ENCODE measurements at regions not wholly inside any gene's neighbourhood (a gene's known extent, or its start where the extent isn't known, plus 50 kb on each side); places are given as distances from the start of the nearest gene placed in this dataset.

DNA sequence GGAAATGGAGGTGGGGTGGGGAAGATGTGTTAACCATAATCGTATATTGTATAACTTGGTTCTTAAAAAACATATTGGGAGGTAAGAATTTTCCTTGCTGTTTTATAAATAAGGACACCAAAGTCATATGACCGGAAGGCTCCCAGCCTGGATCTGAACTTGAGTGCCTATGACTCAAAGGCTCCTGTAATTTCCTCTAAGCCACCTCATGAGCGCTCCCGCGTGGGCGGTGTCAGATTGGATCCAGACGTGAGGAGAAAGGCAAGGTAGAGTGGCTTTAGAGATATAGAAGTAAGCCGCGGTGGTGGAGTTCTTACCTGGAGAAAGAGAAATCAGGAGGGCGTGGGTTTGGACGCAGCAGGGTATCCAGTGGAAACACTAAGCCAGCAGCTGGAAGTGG is 196.2 kb upstream of the NLRP1 start:
- Histone ChIP-seq H3K4me1 (no peaks in the 10 kb centered on the region), H3K4me3 (ENCODE audit: low read depth, low read length) (no peak overlapping the region), H3K9me3 (no peaks in the 10 kb centered on the region), H3K36me3 (no peaks in the 10 kb centered on the region), H3K27me3 (no peaks in the 10 kb centered on the region)
- no peak for DNase-seq
- TF ChIP-seq, protein P1, sequence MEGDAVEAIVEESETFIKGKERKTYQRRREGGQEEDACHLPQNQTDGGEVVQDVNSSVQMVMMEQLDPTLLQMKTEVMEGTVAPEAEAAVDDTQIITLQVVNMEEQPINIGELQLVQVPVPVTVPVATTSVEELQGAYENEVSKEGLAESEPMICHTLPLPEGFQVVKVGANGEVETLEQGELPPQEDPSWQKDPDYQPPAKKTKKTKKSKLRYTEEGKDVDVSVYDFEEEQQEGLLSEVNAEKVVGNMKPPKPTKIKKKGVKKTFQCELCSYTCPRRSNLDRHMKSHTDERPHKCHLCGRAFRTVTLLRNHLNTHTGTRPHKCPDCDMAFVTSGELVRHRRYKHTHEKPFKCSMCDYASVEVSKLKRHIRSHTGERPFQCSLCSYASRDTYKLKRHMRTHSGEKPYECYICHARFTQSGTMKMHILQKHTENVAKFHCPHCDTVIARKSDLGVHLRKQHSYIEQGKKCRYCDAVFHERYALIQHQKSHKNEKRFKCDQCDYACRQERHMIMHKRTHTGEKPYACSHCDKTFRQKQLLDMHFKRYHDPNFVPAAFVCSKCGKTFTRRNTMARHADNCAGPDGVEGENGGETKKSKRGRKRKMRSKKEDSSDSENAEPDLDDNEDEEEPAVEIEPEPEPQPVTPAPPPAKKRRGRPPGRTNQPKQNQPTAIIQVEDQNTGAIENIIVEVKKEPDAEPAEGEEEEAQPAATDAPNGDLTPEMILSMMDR (IDR thresholded peaks at IDR 0.05; ENCODE audit: low read depth, low read length), result no peak

DNA sequence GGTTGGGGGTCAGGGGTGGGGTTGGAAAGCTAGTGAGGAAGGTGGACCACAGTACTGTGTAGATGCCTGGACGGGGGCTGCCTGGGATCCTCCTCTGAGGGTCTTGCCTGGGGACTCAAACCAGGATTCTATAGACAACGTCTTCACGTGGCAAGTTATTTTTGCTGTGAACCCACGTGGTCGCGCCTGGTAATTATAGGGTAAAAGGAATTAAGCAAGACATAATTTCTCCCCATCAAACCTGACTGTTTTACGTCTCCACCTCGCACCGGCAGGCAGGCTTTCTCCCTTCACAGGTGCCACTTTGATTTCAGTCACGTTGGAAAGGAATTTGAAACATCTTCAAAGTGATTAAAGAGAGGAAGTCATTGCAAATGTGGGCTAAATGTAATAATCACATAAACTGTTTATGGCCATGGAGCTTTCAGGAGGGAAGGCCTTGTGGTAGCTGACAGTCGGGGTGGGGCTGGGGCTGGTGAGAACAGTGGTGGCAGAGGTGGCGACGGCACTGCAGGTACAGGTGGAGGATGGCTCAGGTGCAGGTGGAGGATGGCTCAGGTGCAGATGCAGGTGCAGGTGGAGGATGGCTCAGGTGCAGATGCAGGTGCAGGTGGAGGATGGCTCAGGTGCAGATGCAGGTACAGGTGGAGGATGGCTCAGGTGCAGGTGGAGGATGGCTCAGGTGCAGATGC is 197.1 kb upstream of the NLRP1 start:
- Histone ChIP-seq H3K27me3 (no peaks in the 10 kb centered on the region), H3K4me1 (no peaks in the 10 kb centered on the region), H3K4me3 (ENCODE audit: low read depth, low read length) (no peak overlapping the region), H3K36me3 (no peaks in the 10 kb centered on the region), H3K9me3 (no peaks in the 10 kb centered on the region)
- no peak for DNase-seq
- TF ChIP-seq, protein P1 (IDR thresholded peaks at IDR 0.05; ENCODE audit: low read depth, low read length), result no peak

DNA sequence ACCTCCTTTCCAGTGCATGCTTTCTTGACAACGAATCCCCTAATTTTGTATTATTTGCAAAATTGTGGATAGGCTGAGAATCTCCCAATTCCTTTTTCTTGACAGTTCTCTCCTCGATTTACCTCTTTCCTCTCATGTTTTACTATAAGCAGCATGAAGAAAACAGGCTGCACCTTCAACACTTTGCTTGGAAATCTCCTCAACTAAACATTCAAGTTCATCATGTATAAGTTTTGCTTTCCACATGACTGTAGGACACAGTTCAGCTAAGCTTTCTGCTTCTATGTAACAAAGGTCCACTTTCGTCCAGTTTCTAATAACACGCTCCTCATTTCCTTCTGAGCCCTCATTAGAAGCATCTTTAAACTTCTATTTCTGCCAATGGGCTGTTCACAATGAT is 199.0 kb upstream of the NLRP1 start:
- no peaks in the 10 kb centered on the region for H3K27me3 ChIP-seq
- no peak overlapping the region for H3K4me3 ChIP-seq (ENCODE audit: low read depth, low read length)
- no peaks in the 10 kb centered on the region for H3K36me3 ChIP-seq
- TF ChIP-seq, protein P1 (IDR thresholded peaks at IDR 0.05; ENCODE audit: low read depth, low read length), result no peak
- no peak for DNase-seq
- H3K9me3 ChIP-seq, result no peaks in the 10 kb centered on the region
- H3K4me1 ChIP-seq, result no peaks in the 10 kb centered on the region

DNA sequence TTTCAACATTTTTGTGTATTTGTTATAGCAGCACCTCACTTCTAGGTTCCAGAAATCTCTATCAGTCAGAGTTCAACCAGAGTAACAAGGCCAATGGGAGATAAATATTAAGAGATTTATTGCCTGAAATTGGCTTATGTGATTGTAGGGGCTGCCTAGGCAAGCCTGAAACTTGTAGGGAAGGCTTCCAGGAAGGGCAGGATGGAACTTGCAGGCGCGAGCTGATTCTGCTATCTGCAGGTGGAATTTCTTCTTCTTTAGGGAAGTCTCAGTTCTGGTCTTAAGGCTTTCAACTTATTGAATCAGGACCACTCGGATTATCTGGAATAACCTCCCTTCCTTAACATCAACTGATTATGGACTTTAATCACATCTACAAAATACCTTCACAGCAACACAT is 199.5 kb upstream of the NLRP1 start:
- Histone ChIP-seq H3K36me3 (no peaks in the 10 kb centered on the region), H3K4me1 (no peaks in the 10 kb centered on the region), H3K4me3 (ENCODE audit: low read depth, low read length) (no peak overlapping the region), H3K27me3 (no peaks in the 10 kb centered on the region), H3K9me3 (no peaks in the 10 kb centered on the region)
- DNase-seq, result no peak
- TF ChIP-seq, protein P1 (IDR thresholded peaks at IDR 0.05; ENCODE audit: low read depth, low read length), result no peak

DNA sequence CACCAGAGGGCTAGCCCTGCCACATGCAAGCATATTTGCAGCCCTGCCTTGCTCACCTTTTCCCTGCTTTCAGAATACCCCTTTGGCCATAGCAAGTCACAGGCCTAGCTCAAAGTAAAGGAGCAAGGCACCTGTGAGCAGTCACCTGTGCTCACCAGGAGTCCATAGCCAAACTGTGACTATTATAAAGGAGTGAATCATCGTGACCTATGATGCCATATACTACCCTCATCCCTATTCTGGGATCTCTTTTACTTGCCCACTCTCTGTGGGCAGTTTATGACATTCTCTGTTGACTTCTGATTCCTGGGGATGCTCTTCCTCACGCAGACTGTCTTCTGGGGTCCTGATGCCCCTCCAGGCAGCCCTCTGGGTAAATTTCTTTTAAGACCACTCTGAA is 200.5 kb upstream of the NLRP1 start:
- H3K4me1 ChIP-seq, result no peaks in the 10 kb centered on the region
- DNase-seq, result no peak

DNA sequence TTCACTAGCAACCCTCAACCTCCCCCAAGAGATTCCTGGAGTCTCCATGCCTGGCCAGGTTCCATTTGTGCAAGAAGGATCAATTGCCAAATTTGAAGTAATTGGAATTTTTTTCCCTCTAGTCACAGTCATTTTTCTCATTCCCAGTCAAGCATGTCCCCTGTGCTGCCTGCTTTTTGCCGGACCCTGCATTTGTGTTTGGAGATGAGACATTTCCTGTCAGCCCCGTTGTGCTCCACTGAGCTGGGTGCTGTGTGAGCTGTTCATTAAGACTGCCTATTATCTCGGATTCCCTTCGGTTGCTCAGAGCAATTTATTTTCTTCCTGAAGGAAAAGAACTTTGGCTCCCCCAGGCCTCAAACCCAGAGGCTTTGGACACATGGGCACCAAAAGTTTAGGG is 201.0 kb upstream of the NLRP1 start:
- no peak for DNase-seq
- TF ChIP-seq, protein P1 (IDR thresholded peaks at IDR 0.05; ENCODE audit: low read depth, low read length), result no peak
- Histone ChIP-seq H3K4me3 (ENCODE audit: low read depth, low read length) (no peak overlapping the region), H3K27me3 (no peaks in the 10 kb centered on the region), H3K36me3 (no peaks in the 10 kb centered on the region), H3K4me1 (no peaks in the 10 kb centered on the region), H3K9me3 (no peaks in the 10 kb centered on the region)

More for the DNA sequence above, 200.5 kb upstream of the NLRP1 start:
- no peak overlapping the region for H3K4me3 ChIP-seq (ENCODE audit: low read depth, low read length)
- H3K36me3 ChIP-seq, result no peaks in the 10 kb centered on the region
- H3K27me3 ChIP-seq, result no peaks in the 10 kb centered on the region
- no peaks in the 10 kb centered on the region for H3K9me3 ChIP-seq
- TF ChIP-seq, protein P1 (IDR thresholded peaks at IDR 0.05; ENCODE audit: low read depth, low read length), result no peak
